NT2/D1 (cell line): ENCODE measurements at regions not wholly inside any gene's neighbourhood (a gene's known extent, or its start where the extent isn't known, plus 50 kb on each side); places are given as distances from the start of the nearest gene placed in this dataset.

Experiments used
- SUZ12 ChIP-seq: IDR thresholded peaks from 2 replicates; pipeline ENCODE4 v1.6.1; 2011; ENCODE audit not compliant: insufficient read length, insufficient read depth; ENCODE audit errors: extremely low read depth
- YY1 ChIP-seq: IDR thresholded peaks from 2 replicates; pipeline ENCODE4 v1.6.1; 2011; ENCODE audit not compliant: insufficient read length, insufficient read depth
- ZNF274 ChIP-seq: IDR thresholded peaks from 2 replicates; pipeline ENCODE4 v1.6.1; 2011; ENCODE audit warnings: mild to moderate bottlenecking, low read depth, low read length

DNA sequence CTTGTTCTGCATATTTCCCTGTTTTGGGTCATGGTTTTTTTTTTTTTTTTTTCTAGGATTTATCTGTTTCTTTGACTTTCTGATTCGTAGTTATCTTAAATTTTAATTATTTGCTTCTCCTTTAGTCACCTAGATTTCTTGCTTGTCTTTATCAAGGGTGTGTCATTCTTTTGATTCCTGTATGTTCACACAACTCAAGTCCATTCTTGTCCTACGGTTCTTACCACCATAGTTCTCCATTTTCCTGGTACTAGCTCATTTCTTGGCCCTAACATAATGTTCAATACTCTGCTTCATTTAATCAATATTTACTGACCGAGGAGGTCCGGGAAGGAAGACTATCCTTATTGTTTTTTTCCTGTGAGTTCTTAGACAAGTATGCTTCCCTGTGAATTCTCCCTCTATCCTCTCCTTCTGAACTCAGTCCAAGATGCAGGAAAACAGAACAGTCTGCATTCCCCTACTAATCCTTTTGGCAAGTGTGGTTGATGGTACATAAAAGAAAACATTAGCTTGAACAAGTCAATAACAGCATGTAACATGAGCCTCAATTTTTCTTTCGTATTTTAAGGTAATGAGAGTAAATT is 1346.4 kb upstream of the SEL1L start:
- TF ChIP-seq ZNF274 (no peak), YY1 (no peak), SUZ12 (no peak)
